SK-N-SH (cell line): ENCODE measurements at regions not wholly inside any gene's neighbourhood (a gene's known extent, or its start where the extent isn't known, plus 50 kb on each side); places are given as distances from the start of the nearest gene placed in this dataset.

Source experiments
- CTCF ChIA-PET: fragments of 300-600, 350-600 bp; formaldehyde crosslinking; extraction: SDS; loops from one replicate; lab custom pipeline; 2021; lab: Yijun Ruan, JAX
- POLR2A ChIA-PET: fragments of 350-600 bp; sonication (Branson Sonifier 250); formaldehyde crosslinking; extraction: SDS; loops from one replicate; lab custom pipeline; 2020; ENCODE audit warnings: antibody characterized with exemption, inconsistent platforms; lab: Yijun Ruan, JAX
- DNase-seq: peaks from one replicate; pipeline ENCODE4 v3.0.0; 2012
- H2AFZ ChIP-seq: fragments of 200-600 bp; sonication (generic); 2 replicates; pipeline ENCODE4 v1.8.1; 2016; ENCODE audit warnings: antibody characterized with exemption, mild to moderate bottlenecking, low read depth
- H3F3A ChIP-seq: fragments of 200-600 bp; sonication (generic); replicated peaks from 2 replicates; pipeline ENCODE3; 2016; ENCODE audit warnings: antibody characterized with exemption, mild to moderate bottlenecking; ENCODE audit not compliant: insufficient read depth
- H3K27ac ChIP-seq, 2 experiments: fragments of 200-500 bp in 1 of 2; fragments of 200-600 bp in 1 of 2; sonication (Bioruptor generic) in 1 of 2; sonication (generic), shearing (Covaris generic) in 1 of 2; 2 replicates each; pipeline versions ENCODE4 v1.5.1 to v1.6.1; 2014 to 2016; ENCODE audit warnings: low read depth in 2 of 2, inconsistent platforms in 1 of 2, low read length in 1 of 2, mild to moderate bottlenecking in 1 of 2, mixed read lengths in 1 of 2
- H3K27me3 ChIP-seq: fragments of 200-600 bp; sonication (generic), shearing (Covaris generic); 2 replicates; pipeline ENCODE4 v1.6.1; 2016; ENCODE audit warnings: mixed run types; ENCODE audit not compliant: insufficient read depth
- H3K36me3 ChIP-seq, 2 experiments: fragments of 200-500 bp in 1 of 2; fragments of 200-600 bp in 1 of 2; sonication (Bioruptor generic) in 1 of 2; sonication (generic) in 1 of 2; replicated peaks in 1 of 2; 2 replicates each; pipeline versions ENCODE3 to v1.5.1; 2014 to 2016; ENCODE audit warnings: low read length in 1 of 2, mild to moderate bottlenecking in 1 of 2; ENCODE audit not compliant: insufficient read depth in 2 of 2, control insufficient read depth in 1 of 2
- H3K4me1 ChIP-seq, 2 experiments: fragments of 200-500 bp in 1 of 2; fragments of 200-600 bp in 1 of 2; sonication (Bioruptor generic) in 1 of 2; sonication (generic), shearing (Covaris generic) in 1 of 2; 2 replicates each; pipeline versions ENCODE4 v1.5.1 to v1.6.1; 2014 to 2016; ENCODE audit warnings: low read depth in 1 of 2, low read length in 1 of 2, mixed run types in 1 of 2; ENCODE audit not compliant: insufficient read depth in 2 of 2, control insufficient read depth in 1 of 2
- H3K4me2 ChIP-seq: fragments of 200-600 bp; sonication (generic), shearing (Covaris generic); 2 replicates; pipeline ENCODE4 v1.6.1; 2017; ENCODE audit warnings: mixed run types
- H3K4me3 ChIP-seq, 2 experiments: fragments of 200-500 bp in 1 of 2; fragments of 200-600 bp in 1 of 2; sonication (Bioruptor generic) in 1 of 2; sonication (generic), shearing (Covaris generic) in 1 of 2; 2 replicates each; pipeline versions ENCODE4 v1.5.1 to v1.8.1; 2014 to 2016; ENCODE audit warnings: low read depth in 2 of 2, inconsistent platforms in 1 of 2, low read length in 1 of 2, mild to moderate bottlenecking in 1 of 2, mixed read lengths in 1 of 2, moderate library complexity in 1 of 2
- H3K79me2 ChIP-seq: fragments of 200-600 bp; sonication (generic); 2 replicates; pipeline ENCODE4 v1.8.1; 2017; ENCODE audit warnings: mild to moderate bottlenecking; ENCODE audit not compliant: insufficient read depth
- H3K9ac ChIP-seq: fragments of 200-600 bp; sonication (generic); 2 replicates; pipeline ENCODE4 v1.6.1; 2017; ENCODE audit warnings: mixed run types
- H3K9me2 ChIP-seq: fragments of 200-600 bp; sonication (generic); 2 replicates; pipeline ENCODE4 v1.6.1; 2017; ENCODE audit warnings: mixed run types
- H3K9me3 ChIP-seq: fragments of 200-600 bp; sonication (generic); 2 replicates; pipeline ENCODE4 v1.6.1; 2017; ENCODE audit warnings: mixed run types, mild to moderate bottlenecking, moderate library complexity
- H4K20me1 ChIP-seq: fragments of 200-600 bp; sonication (generic); 2 replicates; pipeline ENCODE4 v1.6.1; 2017; ENCODE audit warnings: mild to moderate bottlenecking, mixed run types; ENCODE audit not compliant: insufficient read depth
- CHD2 ChIP-seq: fragments of 150-350 bp; IDR thresholded peaks from 2 replicates; pipeline ENCODE4 v1.6.1; 2018; ENCODE audit warnings: low read length; ENCODE audit not compliant: partially characterized antibody
- CTCF ChIP-seq: fragments of 200-600 bp; sonication (generic); IDR thresholded peaks from 2 replicates; pipeline ENCODE4 v1.6.1; 2017; ENCODE audit warnings: antibody characterized with exemption, mild to moderate bottlenecking, moderate library complexity
- FOSL2 ChIP-seq: IDR thresholded peaks from 2 replicates; pipeline ENCODE4 v1.4.0; 2012; ENCODE audit warnings: low read depth, mild to moderate bottlenecking, moderate library complexity, borderline replicate concordance
- FOXM1 ChIP-seq: IDR thresholded peaks from 2 replicates; pipeline ENCODE4 v1.4.0; 2012; ENCODE audit warnings: low read depth, mild to moderate bottlenecking
- MXI1 ChIP-seq: IDR thresholded peaks from 2 replicates; pipeline ENCODE4 v1.6.1; 2012; ENCODE audit warnings: mild to moderate bottlenecking, low read depth, low read length, improper control_type of control experiment
- NFIC ChIP-seq: IDR thresholded peaks from 2 replicates; pipeline ENCODE4 v1.4.0; 2012; ENCODE audit warnings: borderline replicate concordance
- NRF1 ChIP-seq: IDR thresholded peaks from 2 replicates; pipeline ENCODE4 v1.6.1; 2012; ENCODE audit warnings: low read depth, mild to moderate bottlenecking, low read length
- PBX3 ChIP-seq: IDR thresholded peaks from 2 replicates; pipeline ENCODE4; 2012
- SMC3 ChIP-seq: IDR thresholded peaks from 2 replicates; pipeline ENCODE4 v1.6.1; 2012; ENCODE audit warnings: low read depth, low read length, improper control_type of control experiment
- TCF12 ChIP-seq: IDR thresholded peaks from 2 replicates; pipeline ENCODE4 v1.4.0; 2012
- USF1 ChIP-seq: IDR thresholded peaks from 2 replicates; pipeline ENCODE4 v1.4.0; 2012; ENCODE audit warnings: low read depth, borderline replicate concordance
- YY1 ChIP-seq: IDR thresholded peaks from 2 replicates; pipeline ENCODE4 v1.4.0; 2012; ENCODE audit warnings: low read depth, mild to moderate bottlenecking
- ZBTB33 ChIP-seq: IDR thresholded peaks from 2 replicates; pipeline ENCODE4 v1.4.0; 2012; ENCODE audit warnings: low read depth, borderline replicate concordance
- WGBS: methylation state at CpG from one replicate; pipeline ENCODE4 v1.1.6; 2017; ENCODE audit warnings: low lambda C conversion rate; 5-methylcytosine and 5-hydroxymethylcytosine counted together

GRCh38 chr18:24702001-24702515 is 241.6 kb downstream of the HRH4 start:
- Histone ChIP-seq H3K9me2 (no peaks in the 10 kb centered on the region), H4K20me1 (no peaks in the 10 kb centered on the region), H3K36me3 (no peaks in the 10 kb centered on the region), H3K9me3 (no peaks in the 10 kb centered on the region), H2AFZ (no peak overlapping the region), H3K27me3 (no peaks in the 10 kb centered on the region), H3K4me2 (no peak overlapping the region), H3K9ac (no peak overlapping the region), H3K4me1 (no peaks in the 10 kb centered on the region; a peak in 1 of 4 replicates), H3K27ac (no peak overlapping the region), H3F3A (no peaks in the 10 kb centered on the region), H3K4me3 (no peak overlapping the region), H3K79me2 (no peaks in the 10 kb centered on the region)
- no peak for DNase-seq
- POLR2A ChIA-PET: no interaction called here
- 6% methylated on average over 3 of the region's 3 CpGs for WGBS
- TF ChIP-seq CHD2 (no peak), NRF1 (no peak), NFIC (no peak), PBX3 (no peak), SMC3 (no peak), CTCF (no peak), ZBTB33 (no peak), FOSL2 (no peak), USF1 (no peak), YY1 (no peak)
- CTCF ChIA-PET: no interaction called here

- Histone ChIP-seq H3K4me3 (no peak overlapping the region), H3K9me2 (no peaks in the 10 kb centered on the region), H3K4me2 (no peak overlapping the region), H3K9me3 (no peaks in the 10 kb centered on the region), H3K36me3 (no peaks in the 10 kb centered on the region), H3K27me3 (no peaks in the 10 kb centered on the region), H3K27ac (no peak overlapping the region), H3F3A (no peaks in the 10 kb centered on the region), H2AFZ (no peak overlapping the region), H4K20me1 (no peaks in the 10 kb centered on the region), H3K9ac (no peak overlapping the region), H3K79me2 (no peaks in the 10 kb centered on the region), H3K4me1 (no peaks in the 10 kb centered on the region; a peak in 1 of 4 replicates)
- POLR2A ChIA-PET: no interaction called here
- TF ChIP-seq MXI1: no peak
- TF ChIP-seq FOXM1: no peak
- no peak for TF ChIP-seq TCF12
- WGBS: 20% methylated on average over 1 of the region's 1 CpG
- DNase-seq: no peak
- CTCF ChIA-PET: interaction anchor here (0.7 kb wide), 1 partner anchor 215 kb away, joined by 3 read pairs; no protein-coding TSS in a partner anchor
Measured at GRCh38 chr18:24703316-24703715, 242.9 kb downstream of the HRH4 start.
